ENCODE measurements at regions not wholly inside any gene's neighbourhood (a gene's known extent, or its start where the extent isn't known, plus 50 kb on each side); places are given as distances from the start of the nearest gene placed in this dataset.

- peaks cover 8% of the 10 kb centered on the region; the same call in 1 of the 2 replicates for H3K9me3 ChIP-seq
These were observed 68.8 kb upstream of the GCSH start for GRCh38 chr16:81164958-81165357.

GRCh38 chr16:81164481-81164880, 68.3 kb upstream of the GCSH start:
- no TSS peak for BruUV-seq (replicated peaks)
- Mint-ChIP-seq H3K4me1 (ENCODE audit: low read depth, unreplicated experiment) (no peaks in the 10 kb centered on the region), H3K36me3 (ENCODE audit: insufficient read depth, unreplicated experiment) (no peaks in the 10 kb centered on the region), H3K27me3 (ENCODE audit: insufficient read depth, unreplicated experiment) (no peaks in the 10 kb centered on the region), H3K27ac (ENCODE audit: unreplicated experiment) (no peak overlapping the region), H3K4me3 (ENCODE audit: unreplicated experiment) (no peak overlapping the region), H3K9me3 (ENCODE audit: unreplicated experiment) (no peaks in the 10 kb centered on the region)
- peaks cover 8% of the 10 kb centered on the region; the same call in 1 of the 2 replicates for H3K9me3 ChIP-seq
- H3K36me3 ChIP-seq (ENCODE audit: control insufficient read depth, insufficient read depth, low read length) = no peaks in the 10 kb centered on the region
- H3K27me3 ChIP-seq (replicated peaks; ENCODE audit: control insufficient read depth, insufficient read depth, low read length) = no peaks in the 10 kb centered on the region
- peaks cover 9% of the 10 kb centered on the region for H3K4me1 ChIP-seq
- TF ChIP-seq CTCF (IDR thresholded peaks at IDR 0.05; ENCODE audit: insufficient read depth in 1 of 2, low read depth in 1 of 2, low read length in 1 of 2, severe bottlenecking in 1 of 2, unreplicated experiment in 1 of 2) = no peak
- CTCF ChIA-PET = interaction anchor here (1.3 kb wide), 1 partner anchor 129 kb away, joined by 3 read pairs; the partner anchor contains the start of gene ATMIN
- intact Hi-C loops (cut with micrococcal nuclease; ENCODE audit: unreplicated experiment) = no loop called here
- no peak overlapping the region for H3K4me3 ChIP-seq (ENCODE audit: low read depth, low read length)
- no peak for DNase-seq
- POLR2A ChIA-PET = no interaction called here

More at GRCh38 chr16:81164958-81165357, 68.8 kb upstream of the GCSH start:
- ChIA-PET CTCF (interaction anchor here (1.3 kb wide), 1 partner anchor 129 kb away, joined by 3 read pairs; the partner anchor contains the start of gene ATMIN), POLR2A (interaction anchor here (0.5 kb wide), 1 partner anchor 280 kb away, joined by 7 read pairs; no protein-coding TSS in a partner anchor)
- Histone ChIP-seq H3K27me3 (replicated peaks; ENCODE audit: control insufficient read depth, insufficient read depth, low read length) (no peaks in the 10 kb centered on the region), H3K4me1 (peaks cover 9% of the 10 kb centered on the region), H3K36me3 (ENCODE audit: control insufficient read depth, insufficient read depth, low read length) (no peaks in the 10 kb centered on the region), H3K4me3 (ENCODE audit: low read depth, low read length) (no peak overlapping the region)
- intact Hi-C loops (cut with micrococcal nuclease; ENCODE audit: unreplicated experiment) = no loop called here
- no peaks in the 10 kb centered on the region for H3K27me3 Mint-ChIP-seq (ENCODE audit: insufficient read depth, unreplicated experiment)
- BruUV-seq (replicated peaks) = no TSS peak
- no peaks in the 10 kb centered on the region for H3K9me3 Mint-ChIP-seq (ENCODE audit: unreplicated experiment)
- no peak for TF ChIP-seq CTCF (IDR thresholded peaks at IDR 0.05; ENCODE audit: insufficient read depth in 1 of 2, low read depth in 1 of 2, low read length in 1 of 2, severe bottlenecking in 1 of 2, unreplicated experiment in 1 of 2)
- H3K36me3 Mint-ChIP-seq (ENCODE audit: insufficient read depth, unreplicated experiment) = no peaks in the 10 kb centered on the region
- no peak overlapping the region for H3K27ac Mint-ChIP-seq (ENCODE audit: unreplicated experiment)
- DNase-seq = no peak
- no peaks in the 10 kb centered on the region for H3K4me1 Mint-ChIP-seq (ENCODE audit: low read depth, unreplicated experiment)
- H3K4me3 Mint-ChIP-seq (ENCODE audit: unreplicated experiment) = no peak overlapping the region

GRCh38 chr16:81163671-81164070, 67.5 kb upstream of the GCSH start:
- Histone ChIP-seq H3K4me1 (peaks cover 9% of the 10 kb centered on the region), H3K27me3 (replicated peaks; ENCODE audit: control insufficient read depth, insufficient read depth, low read length) (no peaks in the 10 kb centered on the region), H3K4me3 (ENCODE audit: low read depth, low read length) (no peak overlapping the region), H3K9me3 (peaks cover 8% of the 10 kb centered on the region; the same call in 1 of the 2 replicates), H3K36me3 (ENCODE audit: control insufficient read depth, insufficient read depth, low read length) (no peaks in the 10 kb centered on the region)
- TF ChIP-seq CTCF (IDR thresholded peaks at IDR 0.05; ENCODE audit: insufficient read depth in 1 of 2, low read depth in 1 of 2, low read length in 1 of 2, severe bottlenecking in 1 of 2, unreplicated experiment in 1 of 2) = no peak
- DNase-seq = peak; percentile 43 to 79
- Mint-ChIP-seq H3K9me3 (ENCODE audit: unreplicated experiment) (no peaks in the 10 kb centered on the region), H3K27ac (ENCODE audit: unreplicated experiment) (no peak overlapping the region), H3K27me3 (ENCODE audit: insufficient read depth, unreplicated experiment) (no peaks in the 10 kb centered on the region), H3K4me3 (ENCODE audit: unreplicated experiment) (no peak overlapping the region), H3K4me1 (ENCODE audit: low read depth, unreplicated experiment) (no peaks in the 10 kb centered on the region), H3K36me3 (ENCODE audit: insufficient read depth, unreplicated experiment) (no peaks in the 10 kb centered on the region)
- POLR2A ChIA-PET = no interaction called here
- intact Hi-C loops (cut with micrococcal nuclease; ENCODE audit: unreplicated experiment) = no loop called here
- no TSS peak for BruUV-seq (replicated peaks)
- CTCF ChIA-PET = no interaction called here

All from Caco-2 (cell line).